ENCODE measurements at regions not wholly inside any gene's neighbourhood (a gene's known extent, or its start where the extent isn't known, plus 50 kb on each side); places are given as distances from the start of the nearest gene placed in this dataset.
A peak's percentile ranks its signal among the peaks of the same experiment; 100 is the strongest.

- H3K4me1 ChIP-seq (ENCODE audit: control insufficient read depth in 3 of 3, insufficient read depth in 2 of 3, low read depth in 1 of 3, low read length in 2 of 3), result no peaks in the 10 kb centered on the region
- no peak overlapping the region for H3K27ac ChIP-seq (ENCODE audit: low read depth in 1 of 3, low read length in 2 of 3)
- 79 to 90% (median 86%) methylated on average over 3 of the region's 3 CpGs for WGBS, 3 donors
- H3K9me3 ChIP-seq (ENCODE audit: control insufficient read depth in 2 of 2, insufficient read depth in 1 of 2, low read depth in 1 of 2, low read length in 1 of 2), result no peaks in the 10 kb centered on the region
- FAIRE-seq (no peak), DNase-seq (no peak)
- no peak overlapping the region for H3K4me3 ChIP-seq (ENCODE audit: low read depth in 1 of 3, low read length in 3 of 3)
- no peaks in the 10 kb centered on the region for H3K36me3 ChIP-seq (ENCODE audit: control insufficient read depth in 3 of 3, insufficient read depth in 2 of 3, low read depth in 1 of 3, low read length in 3 of 3)
- no peaks in the 10 kb centered on the region for H3K27me3 ChIP-seq (ENCODE audit: control insufficient read depth in 3 of 3, insufficient read depth in 3 of 3, low read length in 3 of 3)
Observed at GRCh38 chr16:80166082-80166481, 374.7 kb upstream of the DYNLRB2 start.

GRCh38 chr16:80164966-80165550 is 375.7 kb upstream of the DYNLRB2 start:
- WGBS, 3 donors, result 75 to 78% (median 78%) methylated on average over 5 of the region's 5 CpGs

GRCh38 chr16:80163339-80163738 is 377.5 kb upstream of the DYNLRB2 start:
- H3K4me1 ChIP-seq (ENCODE audit: control insufficient read depth in 3 of 3, insufficient read depth in 2 of 3, low read depth in 1 of 3, low read length in 2 of 3), result no peaks in the 10 kb centered on the region
- H3K27me3 ChIP-seq (ENCODE audit: control insufficient read depth in 3 of 3, insufficient read depth in 3 of 3, low read length in 3 of 3), result no peaks in the 10 kb centered on the region
- no peak for DNase-seq
- no peak for FAIRE-seq
- H3K27ac ChIP-seq (ENCODE audit: low read depth in 1 of 3, low read length in 2 of 3), result no peak overlapping the region
- H3K9me3 ChIP-seq (ENCODE audit: control insufficient read depth in 2 of 2, insufficient read depth in 1 of 2, low read depth in 1 of 2, low read length in 1 of 2), result no peaks in the 10 kb centered on the region
- 57 to 69% (median 68%) methylated on average over 4 of the region's 4 CpGs for WGBS, 3 donors
- no peak overlapping the region for H3K4me3 ChIP-seq (ENCODE audit: low read depth in 1 of 3, low read length in 3 of 3)
- H3K36me3 ChIP-seq (ENCODE audit: control insufficient read depth in 3 of 3, insufficient read depth in 2 of 3, low read depth in 1 of 3, low read length in 3 of 3), result no peaks in the 10 kb centered on the region

More at GRCh38 chr16:80164966-80165550, 375.7 kb upstream of the DYNLRB2 start:
- Histone ChIP-seq H3K27me3 (ENCODE audit: control insufficient read depth in 3 of 3, insufficient read depth in 3 of 3, low read length in 3 of 3) (no peaks in the 10 kb centered on the region), H3K4me3 (ENCODE audit: low read depth in 1 of 3, low read length in 3 of 3) (no peak overlapping the region), H3K27ac (ENCODE audit: low read depth in 1 of 3, low read length in 2 of 3) (no peak overlapping the region), H3K4me1 (ENCODE audit: control insufficient read depth in 3 of 3, insufficient read depth in 2 of 3, low read depth in 1 of 3, low read length in 2 of 3) (no peaks in the 10 kb centered on the region), H3K9me3 (ENCODE audit: control insufficient read depth in 2 of 2, insufficient read depth in 1 of 2, low read depth in 1 of 2, low read length in 1 of 2) (no peaks in the 10 kb centered on the region), H3K36me3 (ENCODE audit: control insufficient read depth in 3 of 3, insufficient read depth in 2 of 3, low read depth in 1 of 3, low read length in 3 of 3) (no peaks in the 10 kb centered on the region)
- FAIRE-seq (no peak), DNase-seq (no peak)

- no peak for FAIRE-seq
- Histone ChIP-seq H3K4me3 (ENCODE audit: low read depth in 1 of 3, low read length in 3 of 3) (no peak overlapping the region), H3K9me3 (ENCODE audit: control insufficient read depth in 2 of 2, insufficient read depth in 1 of 2, low read depth in 1 of 2, low read length in 1 of 2) (no peaks in the 10 kb centered on the region)
Observed at GRCh38 chr16:80161799-80162739, 378.7 kb upstream of the DYNLRB2 start.

GRCh38 chr16:80158766-80159165 is 382.0 kb upstream of the DYNLRB2 start:
- Histone ChIP-seq H3K4me3 (ENCODE audit: low read depth in 1 of 3, low read length in 3 of 3) (no peak overlapping the region), H3K9me3 (ENCODE audit: control insufficient read depth in 2 of 2, insufficient read depth in 1 of 2, low read depth in 1 of 2, low read length in 1 of 2) (no peaks in the 10 kb centered on the region), H3K36me3 (ENCODE audit: control insufficient read depth in 3 of 3, insufficient read depth in 2 of 3, low read depth in 1 of 3, low read length in 3 of 3) (no peaks in the 10 kb centered on the region), H3K27me3 (ENCODE audit: control insufficient read depth in 3 of 3, insufficient read depth in 3 of 3, low read length in 3 of 3) (no peaks in the 10 kb centered on the region), H3K27ac (ENCODE audit: low read depth in 1 of 3, low read length in 2 of 3) (no peak overlapping the region), H3K4me1 (ENCODE audit: control insufficient read depth in 3 of 3, insufficient read depth in 2 of 3, low read depth in 1 of 3, low read length in 2 of 3) (no peaks in the 10 kb centered on the region)
- WGBS, 3 donors, result 69 to 88% (median 77%) methylated on average over 4 of the region's 4 CpGs
- no peak for DNase-seq
- FAIRE-seq, result no peak

More at GRCh38 chr16:80161799-80162739, 378.7 kb upstream of the DYNLRB2 start:
- no peaks in the 10 kb centered on the region for H3K27me3 ChIP-seq (ENCODE audit: control insufficient read depth in 3 of 3, insufficient read depth in 3 of 3, low read length in 3 of 3)
- WGBS, 3 donors, result 80 to 87% (median 84%) methylated on average over 12 of the region's 12 CpGs
- DNase-seq, result no peak
- no peaks in the 10 kb centered on the region for H3K36me3 ChIP-seq (ENCODE audit: control insufficient read depth in 3 of 3, insufficient read depth in 2 of 3, low read depth in 1 of 3, low read length in 3 of 3)
- H3K4me1 ChIP-seq (ENCODE audit: control insufficient read depth in 3 of 3, insufficient read depth in 2 of 3, low read depth in 1 of 3, low read length in 2 of 3), result no peaks in the 10 kb centered on the region
- no peak overlapping the region for H3K27ac ChIP-seq (ENCODE audit: low read depth in 1 of 3, low read length in 2 of 3)

GRCh38 chr16:80151722-80152111 is 389.1 kb upstream of the DYNLRB2 start:
- Histone ChIP-seq H3K4me1 (ENCODE audit: control insufficient read depth in 3 of 3, insufficient read depth in 2 of 3, low read depth in 1 of 3, low read length in 2 of 3) (peaks cover 0 to 7% (median 5%) of the 10 kb centered on the region in 3 donors), H3K4me3 (ENCODE audit: low read depth in 1 of 3, low read length in 3 of 3) (no peak overlapping the region), H3K36me3 (ENCODE audit: control insufficient read depth in 3 of 3, insufficient read depth in 2 of 3, low read depth in 1 of 3, low read length in 3 of 3) (no peaks in the 10 kb centered on the region), H3K9me3 (ENCODE audit: control insufficient read depth in 2 of 2, insufficient read depth in 1 of 2, low read depth in 1 of 2, low read length in 1 of 2) (no peaks in the 10 kb centered on the region), H3K27ac (ENCODE audit: low read depth in 1 of 3, low read length in 2 of 3) (no peak overlapping the region), H3K27me3 (ENCODE audit: control insufficient read depth in 3 of 3, insufficient read depth in 3 of 3, low read length in 3 of 3) (no peaks in the 10 kb centered on the region)
- FAIRE-seq, result no peak
- WGBS, 3 donors, result 4 to 10% (median 9%) methylated on average over 3 of the region's 3 CpGs
- DNase-seq, result peak; percentile 59 to 81

GRCh38 chr16:80150978-80151721 is 389.6 kb upstream of the DYNLRB2 start:
- FAIRE-seq (no peak), DNase-seq (no peak)
- WGBS, 3 donors, result 79 to 97% (median 93%) methylated on average over 3 of the region's 3 CpGs
- H3K27me3 ChIP-seq (ENCODE audit: control insufficient read depth in 3 of 3, insufficient read depth in 3 of 3, low read length in 3 of 3), result no peaks in the 10 kb centered on the region
- H3K36me3 ChIP-seq (ENCODE audit: control insufficient read depth in 3 of 3, insufficient read depth in 2 of 3, low read depth in 1 of 3, low read length in 3 of 3), result no peaks in the 10 kb centered on the region
- no peak overlapping the region for H3K4me3 ChIP-seq (ENCODE audit: low read depth in 1 of 3, low read length in 3 of 3)
- peaks cover 0 to 7% (median 5%) of the 10 kb centered on the region in 3 donors for H3K4me1 ChIP-seq (ENCODE audit: control insufficient read depth in 3 of 3, insufficient read depth in 2 of 3, low read depth in 1 of 3, low read length in 2 of 3)
- peak overlapping the region in 1 of 3 donors; percentile 18 for H3K27ac ChIP-seq (ENCODE audit: low read depth in 1 of 3, low read length in 2 of 3)
- H3K9me3 ChIP-seq (ENCODE audit: control insufficient read depth in 2 of 2, insufficient read depth in 1 of 2, low read depth in 1 of 2, low read length in 1 of 2), result no peaks in the 10 kb centered on the region

GRCh38 chr16:80148826-80149225 is 392.0 kb upstream of the DYNLRB2 start:
- no peak for FAIRE-seq
- Histone ChIP-seq H3K27ac (ENCODE audit: low read depth in 1 of 3, low read length in 2 of 3) (no peak overlapping the region), H3K27me3 (ENCODE audit: control insufficient read depth in 3 of 3, insufficient read depth in 3 of 3, low read length in 3 of 3) (no peaks in the 10 kb centered on the region), H3K9me3 (ENCODE audit: control insufficient read depth in 2 of 2, insufficient read depth in 1 of 2, low read depth in 1 of 2, low read length in 1 of 2) (no peaks in the 10 kb centered on the region), H3K36me3 (ENCODE audit: control insufficient read depth in 3 of 3, insufficient read depth in 2 of 3, low read depth in 1 of 3, low read length in 3 of 3) (no peaks in the 10 kb centered on the region), H3K4me1 (ENCODE audit: control insufficient read depth in 3 of 3, insufficient read depth in 2 of 3, low read depth in 1 of 3, low read length in 2 of 3) (peaks cover 0 to 7% (median 5%) of the 10 kb centered on the region in 3 donors), H3K4me3 (ENCODE audit: low read depth in 1 of 3, low read length in 3 of 3) (no peak overlapping the region)
- WGBS, 3 donors, result 83 to 93% (median 91%) methylated on average over 3 of the region's 3 CpGs
- no peak for DNase-seq

Measured in small intestine (tissue), 7 donors.